AG04449 (cell line): ENCODE measurements at regions not wholly inside any gene's neighbourhood (a gene's known extent, or its start where the extent isn't known, plus 50 kb on each side); places are given as distances from the start of the nearest gene placed in this dataset.

Experiments
- CTCF ChIA-PET: fragments of 350-600 bp; formaldehyde crosslinking; extraction: SDS; loops from one replicate; lab custom pipeline; 2021; ENCODE audit warnings: antibody characterized with exemption; lab: Yijun Ruan, JAX
- POLR2A ChIA-PET: fragments of 400-600, 350-600 bp; formaldehyde crosslinking; extraction: SDS; loops from one replicate; lab custom pipeline; 2020; ENCODE audit warnings: antibody characterized with exemption, inconsistent platforms; lab: Yijun Ruan, JAX
- DNase-seq: peaks from one replicate; pipeline ENCODE4 v3.0.0-alpha.2; 2010; ENCODE audit warnings: low read depth, low spot score
- H3K4me3 ChIP-seq: 2 replicates; pipeline ENCODE4 v1.5.1; 2011; ENCODE audit warnings: low read depth, mild to moderate bottlenecking, control low read depth, low read length
- TF ChIP-seq, protein P1 (sequence below): IDR thresholded peaks from one replicate; pipeline ENCODE4 v1.5.1; 2011; ENCODE audit warnings: mild to moderate bottlenecking, moderate library complexity, low read length, control low read depth, inconsistent platforms; ENCODE audit not compliant: insufficient read depth; ENCODE audit errors: missing control alignments

DNA sequence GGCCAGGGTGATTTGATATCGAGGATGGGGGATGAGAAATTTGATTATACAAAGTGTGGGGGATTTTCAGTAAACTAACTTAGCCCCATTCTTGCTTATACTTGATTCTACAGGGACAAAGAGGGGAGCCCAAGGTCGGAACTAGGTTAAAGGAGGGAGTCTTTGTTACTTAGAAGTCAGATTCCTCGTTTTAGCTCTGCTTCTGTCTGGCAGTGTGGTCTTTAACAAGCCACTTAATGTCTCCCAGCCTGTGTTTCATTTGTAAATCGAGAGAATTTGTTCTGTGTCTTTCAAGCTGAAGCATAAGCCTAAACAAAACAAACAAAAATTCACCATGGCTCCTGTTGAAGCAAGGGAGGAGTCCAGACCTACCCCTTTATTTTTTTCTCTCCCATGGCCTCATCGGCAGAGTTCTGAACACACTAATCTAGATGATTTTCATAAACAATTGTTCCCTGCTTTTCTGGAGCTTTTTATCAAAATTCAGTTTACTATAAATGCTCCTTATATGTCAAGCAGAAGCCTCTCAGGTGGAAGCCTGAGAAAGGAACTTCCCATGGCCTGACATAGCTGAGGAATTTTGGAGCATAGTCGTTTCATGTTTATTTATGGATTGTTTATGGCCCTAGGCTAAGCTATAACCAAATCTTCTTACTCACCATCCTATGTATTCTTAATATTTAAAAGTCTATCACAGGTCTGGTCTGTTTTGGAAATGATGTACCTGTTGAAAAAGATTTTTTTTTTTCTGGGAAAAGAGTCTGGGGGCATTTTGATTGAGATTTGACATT is 62.6 kb upstream of the SYTL5 start:
- POLR2A ChIA-PET = no interaction called here
- no peak overlapping the region for H3K4me3 ChIP-seq
- TF ChIP-seq, protein P1, sequence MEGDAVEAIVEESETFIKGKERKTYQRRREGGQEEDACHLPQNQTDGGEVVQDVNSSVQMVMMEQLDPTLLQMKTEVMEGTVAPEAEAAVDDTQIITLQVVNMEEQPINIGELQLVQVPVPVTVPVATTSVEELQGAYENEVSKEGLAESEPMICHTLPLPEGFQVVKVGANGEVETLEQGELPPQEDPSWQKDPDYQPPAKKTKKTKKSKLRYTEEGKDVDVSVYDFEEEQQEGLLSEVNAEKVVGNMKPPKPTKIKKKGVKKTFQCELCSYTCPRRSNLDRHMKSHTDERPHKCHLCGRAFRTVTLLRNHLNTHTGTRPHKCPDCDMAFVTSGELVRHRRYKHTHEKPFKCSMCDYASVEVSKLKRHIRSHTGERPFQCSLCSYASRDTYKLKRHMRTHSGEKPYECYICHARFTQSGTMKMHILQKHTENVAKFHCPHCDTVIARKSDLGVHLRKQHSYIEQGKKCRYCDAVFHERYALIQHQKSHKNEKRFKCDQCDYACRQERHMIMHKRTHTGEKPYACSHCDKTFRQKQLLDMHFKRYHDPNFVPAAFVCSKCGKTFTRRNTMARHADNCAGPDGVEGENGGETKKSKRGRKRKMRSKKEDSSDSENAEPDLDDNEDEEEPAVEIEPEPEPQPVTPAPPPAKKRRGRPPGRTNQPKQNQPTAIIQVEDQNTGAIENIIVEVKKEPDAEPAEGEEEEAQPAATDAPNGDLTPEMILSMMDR = no peak
- DNase-seq = no peak
- CTCF ChIA-PET = no interaction called here

DNA sequence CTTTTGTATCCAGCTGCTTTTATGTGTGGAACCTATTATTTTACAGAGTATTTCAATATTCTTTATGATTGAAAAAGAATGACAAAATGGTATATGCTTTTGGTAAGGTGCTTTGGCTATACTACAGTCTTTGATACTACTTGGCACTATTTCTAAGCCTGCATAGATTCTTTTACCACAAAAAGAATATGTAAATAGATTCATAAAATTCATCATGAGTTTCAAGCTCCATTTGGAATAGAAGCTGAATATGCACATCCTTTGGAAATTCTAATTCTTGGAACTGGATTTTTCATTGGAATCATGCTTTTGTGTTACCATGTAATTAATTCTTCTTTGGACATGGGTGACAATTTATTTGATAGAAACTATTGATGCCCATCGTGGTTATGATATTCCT is 60.2 kb upstream of the SYTL5 start:
- no peak overlapping the region for H3K4me3 ChIP-seq
- CTCF ChIA-PET = no interaction called here
- TF ChIP-seq, protein P1 = no peak
- POLR2A ChIA-PET = no interaction called here
- no peak for DNase-seq

DNA sequence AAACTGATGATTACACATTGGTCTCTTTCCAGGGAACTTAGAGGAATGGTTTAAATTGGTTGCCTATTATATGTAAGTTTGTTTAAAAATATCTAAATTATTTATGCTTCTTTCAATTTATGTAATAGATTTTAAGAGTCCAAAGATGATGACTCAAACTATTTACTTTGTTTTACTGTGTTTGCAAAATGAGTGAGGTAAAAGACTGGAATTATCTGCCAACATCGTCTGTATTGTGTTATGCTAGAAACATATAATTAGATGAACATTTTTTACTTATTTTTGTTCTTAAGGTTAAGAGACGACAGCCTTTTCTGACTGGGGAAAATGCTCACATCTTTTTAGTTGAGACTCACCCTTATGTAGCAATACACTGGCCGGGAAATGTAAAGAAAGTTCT is 51.1 kb upstream of the SYTL5 start:
- no peak overlapping the region for H3K4me3 ChIP-seq
- DNase-seq = no peak
- ChIA-PET CTCF (no interaction called here), POLR2A (no interaction called here)
- TF ChIP-seq, protein P1 = no peak

DNA sequence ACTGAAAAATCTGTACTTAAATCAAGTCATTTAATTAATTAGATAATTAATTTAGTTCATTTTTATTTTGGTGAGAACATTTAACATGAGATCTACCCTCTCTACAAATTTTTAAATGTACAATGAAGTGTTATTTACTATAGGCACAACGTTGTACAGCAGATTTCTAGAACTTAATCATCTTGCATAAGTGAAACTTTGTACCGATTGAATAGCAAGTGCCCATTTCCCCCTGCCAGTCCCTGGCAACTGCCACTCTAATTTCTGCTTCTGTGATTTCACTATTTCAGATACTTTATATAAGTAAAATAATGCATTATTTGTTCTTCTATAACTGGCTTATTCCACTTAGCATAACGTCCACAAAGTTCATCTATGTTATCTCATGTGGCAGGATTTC is 50.1 kb upstream of the SYTL5 start:
- ChIA-PET CTCF (no interaction called here), POLR2A (no interaction called here)
- no peak overlapping the region for H3K4me3 ChIP-seq
- TF ChIP-seq, protein P1 = no peak
- no peak for DNase-seq
